Aorta (tissue), 5 donors: ENCODE measurements at regions not wholly inside any gene's neighbourhood (a gene's known extent, or its start where the extent isn't known, plus 50 kb on each side); places are given as distances from the start of the nearest gene placed in this dataset.

ENCODE experiments used
- ATAC-seq: fragments of 200-7000 bp; cut with Tn5 transposase; one replicate; pipeline ENCODE4 v1.9.1; 2022; ENCODE audit warnings: moderate library complexity; ENCODE audit not compliant: low FRiP score
- DNase-seq, 2 donors: peaks; one replicate each; pipeline ENCODE4 v3.0.0-alpha.2; 2020
- H3K27ac ChIP-seq, 2 donors: one replicate each; pipeline ENCODE4 v1.5.1; 2013; ENCODE audit warnings: low read length in 2 of 2, mild to moderate bottlenecking in 2 of 2, moderate library complexity in 2 of 2, control low read depth in 1 of 2, inconsistent platforms in 1 of 2, low read depth in 1 of 2
- H3K27me3 ChIP-seq, 2 donors: one replicate each; pipeline ENCODE4 v1.6.1; 2013; ENCODE audit warnings: control low read depth in 1 of 2, low read length in 1 of 2, mild to moderate bottlenecking in 1 of 2, moderate library complexity in 1 of 2; ENCODE audit not compliant: insufficient read depth in 2 of 2, control insufficient read depth in 1 of 2
- H3K36me3 ChIP-seq, 2 donors: one replicate each; pipeline ENCODE4 v1.6.1; 2013; ENCODE audit warnings: control low read depth in 1 of 2, low read length in 1 of 2, mild to moderate bottlenecking in 1 of 2; ENCODE audit not compliant: insufficient read depth in 2 of 2, control insufficient read depth in 1 of 2
- H3K4me1 ChIP-seq, 2 donors: one replicate each; pipeline ENCODE4 v1.6.1; 2013; ENCODE audit warnings: low read length in 2 of 2, control low read depth in 1 of 2, mild to moderate bottlenecking in 1 of 2, moderate library complexity in 1 of 2; ENCODE audit not compliant: insufficient read depth in 2 of 2, control insufficient read depth in 1 of 2
- H3K4me3 ChIP-seq, 2 donors: one replicate each; pipeline ENCODE4 v1.5.1; 2013; ENCODE audit warnings: low read length in 2 of 2, control low read depth in 1 of 2, mild to moderate bottlenecking in 1 of 2
- H3K9me3 ChIP-seq: one replicate; pipeline ENCODE4 v1.6.1; 2013; ENCODE audit warnings: mild to moderate bottlenecking, low read length; ENCODE audit not compliant: control insufficient read depth
- WGBS, 2 donors: extraction: QIAGEN DNeasy Blood & Tissue Kit; methylation state at CpG; one replicate each; pipeline ENCODE4 v1.1.7; 2013; 5-methylcytosine and 5-hydroxymethylcytosine counted together
- intact Hi-C, 2 donors: fragments of 100-400 bp; cut with DNase I; formaldehyde crosslinking; loops; one replicate each; pipeline versions ENCODE4 v1.14.2 to v1.15.0; 2022
- donor health status: healthy with polysubstance abuse.
- donor health status: Bipolar disorder and iron deficiency.
- donor health status: DM: no; HTN: no; CAD: no.
- donor health status: DM: no; HTN: no; CAD: no.
- donor health status: DM: yes; HTN: yes; CAD: no.

DNA sequence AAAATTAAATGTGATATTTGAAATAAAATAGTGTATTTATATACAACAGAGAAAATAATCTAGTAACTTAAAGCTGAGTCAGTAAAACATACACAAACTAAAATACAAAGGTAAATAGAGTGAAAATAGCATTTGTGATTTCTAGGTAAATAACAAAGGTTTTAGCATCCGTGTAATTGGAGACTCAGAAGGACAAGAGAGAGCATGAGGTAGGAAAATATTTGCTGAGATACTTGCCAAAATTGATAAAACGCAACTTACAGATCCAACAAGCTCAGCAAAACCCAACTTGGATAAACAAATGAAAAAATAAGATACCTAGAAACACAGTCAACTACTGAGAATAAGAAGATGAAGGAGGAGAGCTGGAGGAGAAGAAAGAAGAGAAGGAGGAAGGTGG lies 634.7 kb upstream of the CCDC179 start:
- H3K4me1 ChIP-seq = no peaks in the 10 kb centered on the region
- no peak overlapping the region for H3K27ac ChIP-seq
- ATAC-seq (no peak), DNase-seq (no peak)
- intact Hi-C loops = no loop called here
- 54 to 56% methylated on average over 2 of the region's 2 CpGs for WGBS, 2 donors
- H3K9me3 ChIP-seq = no peaks in the 10 kb centered on the region
- H3K36me3 ChIP-seq = no peaks in the 10 kb centered on the region
- H3K27me3 ChIP-seq = no peaks in the 10 kb centered on the region
- no peak overlapping the region for H3K4me3 ChIP-seq

- no peaks in the 10 kb centered on the region for H3K4me1 ChIP-seq
- no peak for DNase-seq
- H3K27me3 ChIP-seq = no peaks in the 10 kb centered on the region
- H3K4me3 ChIP-seq = no peak overlapping the region
- H3K9me3 ChIP-seq = no peaks in the 10 kb centered on the region
- intact Hi-C loops = no loop called here
- no peak overlapping the region for H3K27ac ChIP-seq
- no peak for ATAC-seq
- no peaks in the 10 kb centered on the region for H3K36me3 ChIP-seq
- WGBS, 2 donors = 63 to 65% methylated on average over 6 of the region's 6 CpGs
Measured at GRCh38 chr11:23496340-23496739, 636.1 kb upstream of the CCDC179 start.

DNA sequence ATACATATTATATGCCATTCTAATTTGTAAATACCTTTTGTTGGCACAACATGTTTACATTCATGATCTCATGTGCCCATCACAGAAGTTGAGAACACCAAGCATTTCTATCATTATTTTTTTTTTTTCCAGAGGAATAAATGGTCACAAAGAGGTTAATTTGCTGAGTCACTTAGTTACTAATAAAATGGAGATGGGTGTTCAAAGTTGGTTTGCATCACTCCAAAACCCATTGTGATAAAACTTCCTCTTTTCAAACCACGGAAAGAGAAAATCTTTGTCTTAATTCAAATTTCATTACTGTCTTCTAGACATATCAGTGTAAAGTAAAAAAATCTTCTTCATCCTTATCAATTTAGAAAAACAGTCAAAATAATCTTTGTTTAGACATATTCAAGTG lies 636.8 kb upstream of the CCDC179 start:
- no peak for DNase-seq
- Histone ChIP-seq H3K27me3 (no peaks in the 10 kb centered on the region), H3K9me3 (no peaks in the 10 kb centered on the region), H3K27ac (no peak overlapping the region), H3K4me1 (no peaks in the 10 kb centered on the region), H3K4me3 (no peak overlapping the region), H3K36me3 (no peaks in the 10 kb centered on the region)
- 73 to 84% methylated on average over 1 of the region's 1 CpG for WGBS, 2 donors
- intact Hi-C loops = no loop called here
- ATAC-seq = no peak

DNA sequence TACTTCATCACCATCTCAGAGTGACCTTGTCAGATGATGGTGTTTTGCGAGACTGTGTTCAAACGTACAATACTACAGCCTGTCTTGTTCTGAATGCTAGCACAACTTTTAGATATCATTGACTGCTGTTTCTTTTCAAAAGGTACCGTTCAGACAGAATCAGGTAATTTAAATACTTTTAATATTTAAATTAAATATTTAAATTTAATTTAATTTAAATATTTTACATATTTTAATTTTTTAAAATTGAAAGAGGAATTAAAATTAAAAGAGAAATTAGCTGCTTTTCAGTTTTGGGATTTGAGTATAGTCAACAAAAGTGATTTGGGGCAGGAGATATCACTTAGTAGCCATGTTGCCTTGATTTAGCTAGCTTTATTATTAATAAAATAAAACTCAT lies 642.1 kb upstream of the CCDC179 start:
- WGBS, 2 donors = 90 to 96% methylated on average over 3 of the region's 3 CpGs
- H3K9me3 ChIP-seq = no peaks in the 10 kb centered on the region
- intact Hi-C loops = no loop called here
- no peaks in the 10 kb centered on the region for H3K4me1 ChIP-seq
- ATAC-seq = no peak
- H3K36me3 ChIP-seq = no peaks in the 10 kb centered on the region
- no peaks in the 10 kb centered on the region for H3K27me3 ChIP-seq
- H3K27ac ChIP-seq = no peak overlapping the region
- no peak overlapping the region for H3K4me3 ChIP-seq
- no peak for DNase-seq

DNA sequence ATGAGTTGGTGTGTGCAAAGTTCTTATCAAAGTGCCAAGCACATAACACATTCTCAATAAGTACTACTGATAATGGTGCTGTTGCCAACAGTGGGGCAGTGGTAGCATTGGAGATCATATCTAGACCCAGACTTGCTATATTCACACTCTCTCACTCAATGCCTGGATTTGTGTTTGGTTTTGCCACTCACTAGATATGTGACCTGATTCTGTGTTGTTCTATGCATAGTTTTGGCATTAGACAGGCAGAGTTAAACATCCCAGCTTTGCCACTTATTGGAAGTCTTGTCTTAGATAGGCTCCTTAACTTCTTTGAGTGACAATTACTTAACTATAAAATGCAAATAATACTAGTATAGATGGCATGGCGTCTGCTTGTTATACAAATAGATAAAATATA lies 642.6 kb upstream of the CCDC179 start:
- DNase-seq (no peak), ATAC-seq (no peak)
- Histone ChIP-seq H3K4me3 (no peak overlapping the region), H3K27me3 (no peaks in the 10 kb centered on the region), H3K36me3 (no peaks in the 10 kb centered on the region), H3K9me3 (no peaks in the 10 kb centered on the region), H3K27ac (no peak overlapping the region), H3K4me1 (no peaks in the 10 kb centered on the region)
- 54 to 68% methylated on average over 1 of the region's 1 CpG for WGBS, 2 donors
- intact Hi-C loops = no loop called here

GRCh38 chr11:23509023-23509422 lies 648.7 kb upstream of the CCDC179 start:
- Histone ChIP-seq H3K4me1 (no peaks in the 10 kb centered on the region), H3K27ac (no peak overlapping the region), H3K36me3 (no peaks in the 10 kb centered on the region), H3K4me3 (no peak overlapping the region), H3K9me3 (no peaks in the 10 kb centered on the region), H3K27me3 (no peaks in the 10 kb centered on the region)
- ATAC-seq (no peak), DNase-seq (no peak)
- intact Hi-C loops = no loop called here

- no peaks in the 10 kb centered on the region for H3K9me3 ChIP-seq
- H3K4me1 ChIP-seq = no peaks in the 10 kb centered on the region
- intact Hi-C loops = no loop called here
- ATAC-seq (no peak), DNase-seq (no peak)
- H3K36me3 ChIP-seq = no peaks in the 10 kb centered on the region
- H3K27ac ChIP-seq = no peak overlapping the region
- H3K27me3 ChIP-seq = no peaks in the 10 kb centered on the region
- no peak overlapping the region for H3K4me3 ChIP-seq
- WGBS, 2 donors = 55 to 76% methylated on average over 2 of the region's 2 CpGs
Measured at GRCh38 chr11:23509821-23510220, 649.5 kb upstream of the CCDC179 start.

DNA sequence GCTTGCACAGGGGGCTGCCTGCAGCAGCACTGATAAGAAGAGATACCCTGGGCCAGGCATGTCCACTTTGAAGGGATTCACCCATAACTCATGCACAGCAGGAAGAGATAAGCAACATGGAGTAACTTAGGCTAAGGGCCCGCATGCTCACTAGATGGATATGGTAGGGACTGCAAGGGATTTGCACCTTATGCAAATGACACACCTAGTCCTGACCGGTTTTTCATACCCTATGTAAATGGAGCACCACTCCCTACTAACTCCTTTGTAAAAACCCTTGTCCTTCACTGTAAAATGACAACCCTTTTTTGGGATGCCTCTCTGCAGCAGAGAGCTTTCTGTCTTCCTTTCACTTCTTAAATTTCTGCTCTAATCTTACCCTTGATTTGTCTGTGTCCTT lies 658.9 kb upstream of the CCDC179 start:
- Histone ChIP-seq H3K4me1 (no peaks in the 10 kb centered on the region), H3K27me3 (no peaks in the 10 kb centered on the region), H3K4me3 (no peak overlapping the region), H3K27ac (no peak overlapping the region), H3K36me3 (no peaks in the 10 kb centered on the region), H3K9me3 (no peaks in the 10 kb centered on the region)
- no peak for DNase-seq
- no peak for ATAC-seq
- intact Hi-C loops = no loop called here
- 76 to 77% methylated on average over 2 of the region's 2 CpGs for WGBS, 2 donors

DNA sequence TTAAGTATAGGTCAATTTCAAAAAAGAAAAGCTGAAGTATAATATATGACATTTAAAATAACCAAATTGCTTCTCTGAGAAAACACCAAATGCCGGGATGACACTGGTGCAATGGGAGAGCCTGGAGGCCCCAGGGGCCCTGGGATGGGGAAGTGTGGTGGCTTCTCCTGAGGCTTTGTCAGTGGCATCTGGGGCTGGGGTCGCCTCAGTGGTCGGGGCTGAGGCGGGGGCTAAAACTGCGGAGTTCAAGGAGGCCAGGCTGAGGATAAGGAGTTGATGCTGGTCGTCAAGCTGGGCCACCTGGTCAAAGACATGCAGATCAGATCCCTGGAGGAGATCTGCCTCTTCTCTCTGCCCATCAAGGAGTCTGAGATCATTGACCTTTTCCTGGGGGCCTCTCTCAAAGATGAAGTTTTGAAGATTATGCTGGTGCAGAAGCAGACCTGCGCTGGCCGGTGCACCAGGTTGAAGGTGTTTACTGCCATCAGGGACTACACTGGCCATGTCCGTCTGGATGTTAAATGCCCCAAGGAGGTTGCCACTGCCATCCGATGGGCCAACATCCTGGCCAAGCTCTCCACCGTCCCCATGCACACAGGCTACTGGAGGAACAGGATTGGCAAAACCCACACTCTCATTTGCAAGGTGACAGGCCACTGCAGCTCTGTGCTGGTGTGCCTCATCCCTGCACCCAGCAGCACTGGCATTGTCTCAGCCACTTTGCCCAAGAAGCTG lies 660.1 kb upstream of the CCDC179 start:
- H3K36me3 ChIP-seq = no peaks in the 10 kb centered on the region
- ATAC-seq (peak; percentile 26), DNase-seq (no peak)
- H3K4me1 ChIP-seq = no peaks in the 10 kb centered on the region
- no peak overlapping the region for H3K4me3 ChIP-seq
- no peak overlapping the region for H3K27ac ChIP-seq
- intact Hi-C loops = no loop called here
- H3K27me3 ChIP-seq = no peaks in the 10 kb centered on the region
- 93 to 95% methylated on average over 11 of the region's 11 CpGs for WGBS, 2 donors
- H3K9me3 ChIP-seq = no peaks in the 10 kb centered on the region
